ENCODE measurements at regions not wholly inside any gene's neighbourhood (a gene's known extent, or its start where the extent isn't known, plus 50 kb on each side); places are given as distances from the start of the nearest gene placed in this dataset.

- no peak for TF ChIP-seq CTCF (IDR thresholded peaks at IDR 0.05; ENCODE audit: unreplicated experiment)
- H3K36me3 Mint-ChIP-seq (ENCODE audit: low read depth, unreplicated experiment): no peaks in the 10 kb centered on the region
- H3K9me3 Mint-ChIP-seq (ENCODE audit: unreplicated experiment): no peaks in the 10 kb centered on the region
- H3K27me3 Mint-ChIP-seq (ENCODE audit: unreplicated experiment): no peaks in the 10 kb centered on the region
- DNase-seq (ENCODE audit: low spot score): no peak
- no peaks in the 10 kb centered on the region for H3K4me1 Mint-ChIP-seq (ENCODE audit: unreplicated experiment)
- no peak overlapping the region for H3K4me3 Mint-ChIP-seq (ENCODE audit: unreplicated experiment)
- no peak overlapping the region for H3K27ac Mint-ChIP-seq (ENCODE audit: unreplicated experiment)
These were observed 91.2 kb upstream of the POT1 start for GRCh38 chr7:125020801-125021200.

- no peaks in the 10 kb centered on the region for H3K4me1 Mint-ChIP-seq (ENCODE audit: unreplicated experiment)
- H3K9me3 Mint-ChIP-seq (ENCODE audit: unreplicated experiment): no peaks in the 10 kb centered on the region
- no peak for DNase-seq (ENCODE audit: low spot score)
- no peak overlapping the region for H3K27ac Mint-ChIP-seq (ENCODE audit: unreplicated experiment)
- H3K27me3 Mint-ChIP-seq (ENCODE audit: unreplicated experiment): no peaks in the 10 kb centered on the region
- no peaks in the 10 kb centered on the region for H3K36me3 Mint-ChIP-seq (ENCODE audit: low read depth, unreplicated experiment)
- no peak for TF ChIP-seq CTCF (IDR thresholded peaks at IDR 0.05; ENCODE audit: unreplicated experiment)
- no peak overlapping the region for H3K4me3 Mint-ChIP-seq (ENCODE audit: unreplicated experiment)
These were observed 80.9 kb upstream of the POT1 start for GRCh38 chr7:125010540-125010939.

GRCh38 chr7:124996778-124997177 is 67.2 kb upstream of the POT1 start:
- DNase-seq (ENCODE audit: low spot score): peak; percentile 4
- Mint-ChIP-seq H3K27me3 (ENCODE audit: unreplicated experiment) (peaks cover 1% of the 10 kb centered on the region), H3K4me1 (ENCODE audit: unreplicated experiment) (no peaks in the 10 kb centered on the region), H3K36me3 (ENCODE audit: low read depth, unreplicated experiment) (no peaks in the 10 kb centered on the region), H3K9me3 (ENCODE audit: unreplicated experiment) (no peaks in the 10 kb centered on the region), H3K4me3 (ENCODE audit: unreplicated experiment) (no peak overlapping the region), H3K27ac (ENCODE audit: unreplicated experiment) (no peak overlapping the region)
- TF ChIP-seq CTCF (IDR thresholded peaks at IDR 0.05; ENCODE audit: unreplicated experiment): peak; percentile 25

- Mint-ChIP-seq H3K9me3 (ENCODE audit: unreplicated experiment) (no peaks in the 10 kb centered on the region), H3K4me3 (ENCODE audit: unreplicated experiment) (no peak overlapping the region), H3K36me3 (ENCODE audit: low read depth, unreplicated experiment) (no peaks in the 10 kb centered on the region), H3K27me3 (ENCODE audit: unreplicated experiment) (peaks cover 1% of the 10 kb centered on the region), H3K4me1 (ENCODE audit: unreplicated experiment) (no peaks in the 10 kb centered on the region), H3K27ac (ENCODE audit: unreplicated experiment) (no peak overlapping the region)
- TF ChIP-seq CTCF (IDR thresholded peaks at IDR 0.05; ENCODE audit: unreplicated experiment): no peak
- no peak for DNase-seq (ENCODE audit: low spot score)
These were observed 63.4 kb upstream of the POT1 start for GRCh38 chr7:124992851-124993562.

- H3K27ac Mint-ChIP-seq (ENCODE audit: unreplicated experiment): no peak overlapping the region
- no peaks in the 10 kb centered on the region for H3K9me3 Mint-ChIP-seq (ENCODE audit: unreplicated experiment)
- H3K27me3 Mint-ChIP-seq (ENCODE audit: unreplicated experiment): peaks cover 1% of the 10 kb centered on the region
- no peaks in the 10 kb centered on the region for H3K4me1 Mint-ChIP-seq (ENCODE audit: unreplicated experiment)
- no peak for TF ChIP-seq CTCF (IDR thresholded peaks at IDR 0.05; ENCODE audit: unreplicated experiment)
- DNase-seq (ENCODE audit: low spot score): no peak
- no peaks in the 10 kb centered on the region for H3K36me3 Mint-ChIP-seq (ENCODE audit: low read depth, unreplicated experiment)
- no peak overlapping the region for H3K4me3 Mint-ChIP-seq (ENCODE audit: unreplicated experiment)
These were observed 60.3 kb upstream of the POT1 start for GRCh38 chr7:124989911-124990310.
